VCaP (cell line): ENCODE measurements at regions not wholly inside any gene's neighbourhood (a gene's known extent, or its start where the extent isn't known, plus 50 kb on each side); places are given as distances from the start of the nearest gene placed in this dataset.

ENCODE experiments used
- H3K27ac ChIP-seq: fragments of 450-650 bp; 2 replicates; pipeline ENCODE4 v1.5.1; 2017
- TF ChIP-seq, protein P1 (sequence below): fragments of 450-650 bp; conservative IDR thresholded peaks from 2 replicates; pipeline ENCODE4 v1.5.1; 2017; ENCODE audit warnings: mild to moderate bottlenecking, moderate library complexity

DNA sequence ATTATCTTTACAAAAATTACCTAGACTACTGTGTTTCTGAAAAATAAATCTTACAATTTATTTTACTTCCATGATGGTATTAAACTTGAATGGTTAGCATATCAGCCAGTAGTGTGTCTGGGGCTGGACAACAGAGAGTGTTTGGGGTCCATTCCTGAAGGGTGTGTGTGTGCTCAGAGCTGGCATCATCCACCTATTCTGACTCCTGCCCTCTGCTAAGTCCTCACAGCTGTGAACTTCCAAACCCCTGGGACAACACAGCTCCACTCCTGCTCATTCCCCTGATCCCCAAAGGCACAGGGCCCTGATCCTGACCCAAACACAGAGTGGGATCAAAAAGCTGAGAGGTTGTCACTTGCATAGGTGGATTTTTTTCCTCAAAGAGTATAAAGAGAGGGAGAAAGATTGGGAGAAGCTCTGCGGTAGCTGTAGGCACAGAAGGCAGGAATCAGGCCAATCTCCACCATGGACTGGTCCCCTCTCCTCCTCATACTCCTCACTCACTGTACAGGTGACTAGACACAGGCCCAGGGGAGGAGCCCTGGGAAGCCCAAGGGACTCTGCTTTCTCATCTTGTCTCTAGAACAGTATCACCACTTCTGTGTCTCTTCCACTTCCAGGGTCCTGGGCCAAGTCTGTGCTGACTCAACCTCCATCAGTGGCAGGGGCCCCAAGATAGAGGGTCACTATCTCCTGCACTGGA, 55.7 kb upstream of the TOP3B start:
- no peak overlapping the region for H3K27ac ChIP-seq
- TF ChIP-seq, protein P1, sequence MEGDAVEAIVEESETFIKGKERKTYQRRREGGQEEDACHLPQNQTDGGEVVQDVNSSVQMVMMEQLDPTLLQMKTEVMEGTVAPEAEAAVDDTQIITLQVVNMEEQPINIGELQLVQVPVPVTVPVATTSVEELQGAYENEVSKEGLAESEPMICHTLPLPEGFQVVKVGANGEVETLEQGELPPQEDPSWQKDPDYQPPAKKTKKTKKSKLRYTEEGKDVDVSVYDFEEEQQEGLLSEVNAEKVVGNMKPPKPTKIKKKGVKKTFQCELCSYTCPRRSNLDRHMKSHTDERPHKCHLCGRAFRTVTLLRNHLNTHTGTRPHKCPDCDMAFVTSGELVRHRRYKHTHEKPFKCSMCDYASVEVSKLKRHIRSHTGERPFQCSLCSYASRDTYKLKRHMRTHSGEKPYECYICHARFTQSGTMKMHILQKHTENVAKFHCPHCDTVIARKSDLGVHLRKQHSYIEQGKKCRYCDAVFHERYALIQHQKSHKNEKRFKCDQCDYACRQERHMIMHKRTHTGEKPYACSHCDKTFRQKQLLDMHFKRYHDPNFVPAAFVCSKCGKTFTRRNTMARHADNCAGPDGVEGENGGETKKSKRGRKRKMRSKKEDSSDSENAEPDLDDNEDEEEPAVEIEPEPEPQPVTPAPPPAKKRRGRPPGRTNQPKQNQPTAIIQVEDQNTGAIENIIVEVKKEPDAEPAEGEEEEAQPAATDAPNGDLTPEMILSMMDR: no peak

DNA sequence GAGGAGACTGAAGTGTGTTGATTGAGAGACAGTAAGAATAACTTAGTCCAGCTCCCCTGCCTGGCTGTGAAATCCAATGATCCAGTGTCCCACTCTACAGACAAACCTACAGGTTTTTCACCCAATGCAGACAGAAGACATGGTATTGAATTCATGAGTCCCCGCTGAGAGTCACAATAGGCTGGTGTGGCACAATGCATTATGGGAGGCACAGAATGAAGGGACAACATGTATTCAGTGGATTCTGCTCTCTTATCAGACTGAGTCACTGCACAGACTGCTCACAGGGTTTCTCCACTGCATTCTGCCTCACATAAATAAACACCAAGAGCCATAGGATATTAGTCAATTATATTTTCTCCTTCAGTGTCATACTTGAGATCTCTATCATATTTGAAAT, 55.2 kb upstream of the TOP3B start:
- no peak overlapping the region for H3K27ac ChIP-seq
- TF ChIP-seq, protein P1: no peak

DNA sequence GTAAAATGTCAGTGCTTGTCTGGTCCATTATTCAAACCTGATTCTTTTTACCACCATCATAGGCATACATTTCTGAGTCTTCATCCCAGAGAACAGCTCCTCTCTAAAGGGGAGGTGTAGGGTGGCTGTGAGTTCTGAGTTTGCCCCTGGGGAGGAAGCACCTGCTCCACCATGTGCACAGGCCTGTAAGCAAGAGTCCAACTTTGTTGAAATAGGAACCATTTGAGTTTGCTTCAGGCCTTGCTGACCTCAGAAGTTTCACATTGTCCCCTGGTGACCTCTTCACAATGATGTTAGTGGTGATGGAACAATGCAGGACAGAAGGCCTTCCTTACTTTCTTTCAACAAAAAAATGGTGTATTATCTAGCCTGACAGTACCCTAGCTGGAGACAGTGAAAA, 54.6 kb upstream of the TOP3B start:
- H3K27ac ChIP-seq: no peak overlapping the region

DNA sequence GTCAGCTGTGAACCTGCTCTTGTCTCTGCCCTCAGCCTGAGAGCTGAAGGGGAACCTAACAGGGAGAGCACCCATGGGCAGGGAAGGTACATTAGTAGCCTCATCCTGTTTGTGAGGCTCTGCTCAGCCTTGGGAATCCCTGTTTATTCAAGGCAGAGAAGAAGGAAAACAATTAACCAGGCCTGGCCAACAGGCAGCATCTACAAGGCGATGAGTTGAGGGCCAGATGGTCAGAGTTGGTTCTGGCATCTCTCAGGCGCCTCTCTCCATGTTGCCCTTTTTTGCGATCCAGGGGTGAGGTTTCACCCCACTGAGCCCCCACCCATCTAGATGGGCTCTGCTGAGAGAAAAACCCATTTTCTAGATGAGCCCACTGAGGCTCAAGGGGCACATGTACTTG, 54.0 kb upstream of the TOP3B start:
- TF ChIP-seq, protein P1: no peak
- H3K27ac ChIP-seq: no peak overlapping the region

More for the DNA sequence above, 54.6 kb upstream of the TOP3B start:
- TF ChIP-seq, protein P1: no peak

DNA sequence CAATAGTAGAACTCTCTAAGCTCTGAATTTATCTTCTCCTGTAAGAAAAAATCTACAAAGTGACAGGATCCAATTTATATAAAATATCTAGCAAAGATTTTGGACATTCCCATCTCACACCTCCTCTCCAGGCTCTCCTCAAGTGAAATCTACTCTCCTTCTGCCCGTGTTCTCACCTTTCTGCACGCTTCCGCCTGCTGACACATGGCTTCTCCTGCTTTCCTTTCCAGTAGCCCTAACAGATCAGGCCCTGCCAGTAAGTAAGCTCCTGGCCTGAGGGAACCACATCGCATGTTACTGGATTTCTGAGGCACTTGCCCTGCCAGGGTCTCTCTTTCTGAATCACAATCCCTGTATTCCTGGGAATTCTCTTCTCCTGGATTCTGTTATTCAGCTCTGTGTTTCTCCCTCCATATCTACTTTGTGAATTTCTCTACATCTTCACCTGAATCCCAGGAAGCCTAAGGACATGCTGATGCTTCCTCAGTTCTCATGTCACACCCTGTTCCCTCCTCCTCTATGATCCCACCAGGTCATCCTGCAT, 53.3 kb upstream of the TOP3B start:
- H3K27ac ChIP-seq: no peak overlapping the region
- TF ChIP-seq, protein P1: no peak

DNA sequence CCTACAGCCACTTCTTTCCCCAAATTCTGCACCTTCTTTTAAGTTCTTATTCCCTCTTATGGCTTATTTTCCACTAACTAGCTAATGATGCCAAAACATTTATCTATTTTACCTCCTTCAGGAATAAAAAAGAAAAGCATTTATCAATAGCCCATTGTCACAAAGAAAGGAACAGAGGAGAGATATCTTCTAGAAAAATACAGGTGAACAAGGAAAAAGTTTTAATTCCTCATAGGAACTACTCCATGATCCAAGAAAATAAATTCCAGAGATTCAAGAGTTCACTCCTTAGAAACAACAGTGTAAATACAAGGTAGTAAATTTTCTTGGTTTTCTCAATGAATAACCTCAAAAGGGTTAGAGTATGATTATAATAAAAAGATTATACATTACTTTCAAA, 52.6 kb upstream of the TOP3B start:
- H3K27ac ChIP-seq: no peak overlapping the region
- TF ChIP-seq, protein P1: no peak

DNA sequence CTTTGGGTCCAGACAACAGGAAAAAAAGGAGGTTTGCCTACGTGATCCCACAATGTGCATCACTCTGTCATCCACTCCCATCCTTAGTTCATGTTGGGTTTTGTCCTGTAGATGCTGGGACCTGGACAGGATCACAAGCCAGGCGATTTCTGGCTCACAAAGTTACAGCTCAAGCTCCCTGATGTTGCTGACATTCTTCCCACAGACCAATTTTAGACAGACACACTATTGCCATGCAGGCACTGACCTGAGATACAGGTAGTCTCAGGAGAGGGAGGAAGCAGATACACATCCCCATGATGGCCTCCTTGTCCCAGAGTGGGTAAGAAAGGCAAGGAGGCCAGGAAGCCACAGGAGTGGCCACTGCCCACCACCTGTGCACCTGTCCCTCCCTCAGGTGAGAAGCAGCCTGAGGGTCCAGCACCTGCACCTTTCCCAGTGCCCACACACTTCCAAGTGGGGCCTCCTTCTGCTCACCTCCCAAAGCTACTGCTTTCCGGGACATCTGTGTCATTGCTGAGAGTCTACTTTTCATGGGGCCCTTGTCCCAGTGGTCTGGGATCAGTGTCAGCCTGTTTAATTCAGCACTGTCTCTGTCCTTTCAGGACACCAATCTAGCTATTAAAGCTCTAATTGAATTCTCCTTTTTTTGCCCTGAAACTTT, 52.0 kb upstream of the TOP3B start:
- H3K27ac ChIP-seq: no peak overlapping the region
- TF ChIP-seq, protein P1: no peak
